Esophagus muscularis mucosa (tissue), 4 donors: ENCODE measurements at regions not wholly inside any gene's neighbourhood (a gene's known extent, or its start where the extent isn't known, plus 50 kb on each side); places are given as distances from the start of the nearest gene placed in this dataset.

Experiments
- CTCF ChIP-seq, 3 experiments: fragments of 200-600 bp in 2 of 3; fragments of 450-650 bp in 1 of 3; sonication (generic) in 2 of 3; IDR thresholded peaks; one replicate each; pipeline ENCODE4 v1.5.1; 2017 to 2019; ENCODE audit warnings: antibody characterized with exemption in 3 of 3, mild to moderate bottlenecking in 2 of 3, moderate library complexity in 1 of 3
- EP300 ChIP-seq: sonication (generic); formaldehyde crosslinking; IDR thresholded peaks from one replicate; pipeline ENCODE4 v1.6.1; 2017; ENCODE audit warnings: antibody characterized with exemption
- POLR2A ChIP-seq: fragments of 450-650 bp; IDR thresholded peaks from one replicate; pipeline ENCODE4 v1.6.1; 2017; ENCODE audit warnings: antibody characterized with exemption, moderate library complexity, mild to moderate bottlenecking, low read depth
- POLR2AphosphoS5 ChIP-seq, 2 donors: sonication (generic); formaldehyde crosslinking; IDR thresholded peaks; one replicate each; pipeline ENCODE4 v1.6.1; 2017; ENCODE audit warnings: antibody characterized with exemption in 2 of 2

- no peak for TF ChIP-seq CTCF (IDR thresholded peaks at IDR 0.05)
- TF ChIP-seq EP300: no peak
- no peak for TF ChIP-seq POLR2A
- no peak for TF ChIP-seq POLR2AphosphoS5 (IDR thresholded peaks at IDR 0.05)
Measured at GRCh38 chr22:27046603-27047002, 389.2 kb downstream of the MIAT start.
